OCI-LY1 (cell line): ENCODE measurements at regions not wholly inside any gene's neighbourhood (a gene's known extent, or its start where the extent isn't known, plus 50 kb on each side); places are given as distances from the start of the nearest gene placed in this dataset.

Experiments used
- H2AFZ ChIP-seq: fragments of 200-600 bp; sonication (generic), shearing (Covaris generic); 2 replicates; pipeline ENCODE4 v1.6.0; 2014; ENCODE audit warnings: antibody characterized with exemption, mild to moderate bottlenecking, low read length
- H3F3A ChIP-seq: fragments of 200-600 bp; sonication (generic), shearing (Covaris generic); 2 replicates; pipeline ENCODE4 v1.6.0; 2014; ENCODE audit warnings: mild to moderate bottlenecking, antibody characterized with exemption, low read length, moderate library complexity; ENCODE audit not compliant: insufficient read depth
- H3K27ac ChIP-seq: fragments of 200-600 bp; sonication (generic); 2 replicates; pipeline ENCODE4 v1.5.1; 2014; ENCODE audit warnings: low read length, mixed run types, mild to moderate bottlenecking, low read depth; ENCODE audit not compliant: poor library complexity, severe bottlenecking
- H3K27me3 ChIP-seq: fragments of 200-600 bp; sonication (generic); 2 replicates; pipeline ENCODE4 v1.6.0; 2014; ENCODE audit warnings: antibody characterized with exemption, mild to moderate bottlenecking, low read length, moderate library complexity; ENCODE audit not compliant: insufficient read depth
- H3K36me3 ChIP-seq: fragments of 200-600 bp; sonication (generic); 2 replicates; pipeline ENCODE4 v1.6.1; 2014; ENCODE audit warnings: mild to moderate bottlenecking, antibody characterized with exemption, low read length, moderate library complexity, mixed read lengths; ENCODE audit not compliant: insufficient read depth
- H3K4me1 ChIP-seq: fragments of 200-600 bp; sonication (generic); 2 replicates; pipeline ENCODE4 v1.5.1; 2014; ENCODE audit warnings: mild to moderate bottlenecking, low read length, moderate library complexity; ENCODE audit not compliant: insufficient read depth, severe bottlenecking
- H3K4me2 ChIP-seq: fragments of 200-600 bp; sonication (generic), shearing (Covaris generic); 2 replicates; pipeline ENCODE4 v1.6.1; 2014; ENCODE audit warnings: low read length
- H3K4me3 ChIP-seq: fragments of 200-600 bp; sonication (generic); 2 replicates; pipeline ENCODE4 v1.5.1; 2014; ENCODE audit warnings: low read length, low read depth, mild to moderate bottlenecking, mixed read lengths; ENCODE audit not compliant: poor library complexity, severe bottlenecking
- H3K79me2 ChIP-seq: fragments of 200-600 bp; shearing (Covaris generic); 2 replicates; pipeline ENCODE4 v1.6.1; 2016; ENCODE audit warnings: mixed run types, low read length, mixed read lengths; ENCODE audit not compliant: insufficient read depth
- H3K9ac ChIP-seq: fragments of 200-600 bp; sonication (generic), shearing (Covaris generic); 2 replicates; pipeline ENCODE4 v1.6.1; 2014; ENCODE audit warnings: mild to moderate bottlenecking, low read length, mixed read lengths
- H3K9me2 ChIP-seq: fragments of 200-600 bp; sonication (generic), shearing (Covaris generic); 2 replicates; pipeline ENCODE4 v1.6.1; 2014; ENCODE audit warnings: low read depth, mild to moderate bottlenecking, low read length, mixed read lengths
- H3K9me3 ChIP-seq: fragments of 200-600 bp; shearing (Covaris generic); 2 replicates; pipeline ENCODE4 v1.6.1; 2014; ENCODE audit warnings: low read length, mixed read lengths
- H4K20me1 ChIP-seq: fragments of 200-600 bp; sonication (generic), shearing (Covaris generic); 2 replicates; pipeline ENCODE4 v1.6.0; 2016; ENCODE audit warnings: mild to moderate bottlenecking, low read length; ENCODE audit not compliant: insufficient read depth
- CTCF ChIP-seq: fragments of 200-600 bp; sonication (generic), shearing (Covaris generic); IDR thresholded peaks from 2 replicates; pipeline ENCODE4 v1.5.1; 2017; ENCODE audit warnings: mild to moderate bottlenecking, antibody characterized with exemption, low read length, moderate library complexity, mixed read lengths
- EZH2 ChIP-seq: fragments of 200-600 bp; sonication (generic), shearing (Covaris generic); IDR thresholded peaks from 2 replicates; pipeline ENCODE4 v1.8.0; 2017; ENCODE audit warnings: borderline replicate concordance, mixed run types, mild to moderate bottlenecking, antibody characterized with exemption, low read length, moderate library complexity, mixed read lengths

- H3K27me3 ChIP-seq, result no peaks in the 10 kb centered on the region
- H3K4me3 ChIP-seq, result no peak overlapping the region
- no peaks in the 10 kb centered on the region for H3F3A ChIP-seq
- no peaks in the 10 kb centered on the region for H3K36me3 ChIP-seq
- H2AFZ ChIP-seq, result no peak overlapping the region
- no peak overlapping the region for H3K4me2 ChIP-seq
- TF ChIP-seq EZH2 (no peak), CTCF (no peak)
- no peaks in the 10 kb centered on the region for H3K9me3 ChIP-seq
- H4K20me1 ChIP-seq, result no peaks in the 10 kb centered on the region
- H3K27ac ChIP-seq, result no peak overlapping the region
- no peaks in the 10 kb centered on the region for H3K4me1 ChIP-seq
- H3K9ac ChIP-seq, result no peak overlapping the region
- no peaks in the 10 kb centered on the region for H3K9me2 ChIP-seq
- no peaks in the 10 kb centered on the region for H3K79me2 ChIP-seq
Observed at GRCh38 chr4:129897111-129897510, 801.2 kb downstream of the C4orf33 start.

- no peaks in the 10 kb centered on the region for H4K20me1 ChIP-seq
- H2AFZ ChIP-seq, result no peak overlapping the region
- H3K9me2 ChIP-seq, result no peaks in the 10 kb centered on the region
- no peak for TF ChIP-seq EZH2
- no peak for TF ChIP-seq CTCF
- H3K27me3 ChIP-seq, result no peaks in the 10 kb centered on the region
- H3K4me3 ChIP-seq, result no peak overlapping the region
- no peak overlapping the region for H3K9ac ChIP-seq
- H3K4me1 ChIP-seq, result no peaks in the 10 kb centered on the region
- no peak overlapping the region for H3K4me2 ChIP-seq
- H3K36me3 ChIP-seq, result no peaks in the 10 kb centered on the region
- no peaks in the 10 kb centered on the region for H3K9me3 ChIP-seq
- H3K27ac ChIP-seq, result no peak overlapping the region
- no peaks in the 10 kb centered on the region for H3F3A ChIP-seq
- no peaks in the 10 kb centered on the region for H3K79me2 ChIP-seq
Observed at GRCh38 chr4:129899849-129900248, 803.9 kb downstream of the C4orf33 start.

GRCh38 chr4:129900430-129900953 lies 804.5 kb downstream of the C4orf33 start:
- H3K9me2 ChIP-seq, result no peaks in the 10 kb centered on the region
- H3K4me3 ChIP-seq, result no peak overlapping the region
- H3K4me2 ChIP-seq, result no peak overlapping the region
- no peaks in the 10 kb centered on the region for H3K79me2 ChIP-seq
- H4K20me1 ChIP-seq, result no peaks in the 10 kb centered on the region
- H2AFZ ChIP-seq, result no peak overlapping the region
- TF ChIP-seq EZH2 (no peak), CTCF (no peak)
- no peaks in the 10 kb centered on the region for H3F3A ChIP-seq
- H3K9ac ChIP-seq, result no peak overlapping the region
- no peaks in the 10 kb centered on the region for H3K9me3 ChIP-seq
- H3K27ac ChIP-seq, result no peak overlapping the region
- no peaks in the 10 kb centered on the region for H3K4me1 ChIP-seq
- no peaks in the 10 kb centered on the region for H3K36me3 ChIP-seq
- no peaks in the 10 kb centered on the region for H3K27me3 ChIP-seq
